Adrenal gland (tissue), 9 donors: ENCODE measurements at regions not wholly inside any gene's neighbourhood (a gene's known extent, or its start where the extent isn't known, plus 50 kb on each side); places are given as distances from the start of the nearest gene placed in this dataset.
"Not testable (repeated sequence)": the region's sequence is repeated elsewhere in the genome, so short reads cannot be mapped to it uniquely, and the experiment has no call there.

Experiments
- DNase-seq, 7 donors: peaks; one replicate each; pipeline ENCODE4 v3.0.0-alpha.2; 2019 to 2020
- H3K27ac ChIP-seq, 5 donors: fragments of 200-600 bp; sonication (generic) in 4 of 5; 1 replicate in 3 of 5; 2 replicates in 2 of 5; pipeline versions ENCODE4 v1.5.1 to v1.8.0; 2016 to 2020; ENCODE audit warnings: mild to moderate bottlenecking in 1 of 5
- H3K27me3 ChIP-seq: fragments of 200-600 bp; 2 replicates; pipeline ENCODE4 v1.8.0; 2021
- H3K36me3 ChIP-seq, 2 donors: fragments of 200-600 bp; replicated peaks in 1 of 2; 1 replicate in 1 of 2; 2 replicates in 1 of 2; pipeline versions ENCODE4 v1.5.1 to v1.8.0; 2018 to 2022
- H3K4me1 ChIP-seq, 2 donors: fragments of 200-600 bp; replicated peaks in 1 of 2; 1 replicate in 1 of 2; 2 replicates in 1 of 2; pipeline versions ENCODE4 v1.5.1 to v1.8.0; 2018 to 2021
- H3K4me3 ChIP-seq, 4 donors: fragments of 200-600 bp; sonication (generic) in 3 of 4; one replicate each; pipeline ENCODE4 v1.5.1; 2016 to 2018
- H3K9me3 ChIP-seq, 3 donors: fragments of 200-600 bp; sonication (generic) in 1 of 3; replicated peaks in 1 of 3; 1 replicate in 2 of 3; 2 replicates in 1 of 3; pipeline versions ENCODE4 v1.5.1 to v1.8.0; 2016 to 2021
- CTCF ChIP-seq, 6 experiments: fragments of 450-650 bp in 4 of 6; fragments of 200-600 bp in 2 of 6; sonication (generic) in 1 of 6; IDR thresholded peaks; 1 replicate in 5 of 6; 2 replicates in 1 of 6; pipeline versions ENCODE4 v1.5.1 to v1.8.0; 2016 to 2021; ENCODE audit warnings: antibody characterized with exemption in 6 of 6, mild to moderate bottlenecking in 2 of 6, moderate library complexity in 1 of 6
- POLR2A ChIP-seq, 2 donors: fragments of 450-650 bp; IDR thresholded peaks; one replicate each; pipeline ENCODE4 v1.6.1; 2017; ENCODE audit warnings: antibody characterized with exemption in 2 of 2, mild to moderate bottlenecking in 2 of 2, moderate library complexity in 1 of 2
- WGBS, 4 donors: extraction: QIAGEN DNeasy Blood & Tissue Kit in 2 of 4; methylation state at CpG; one replicate each; pipeline versions ENCODE4 v1.1.5 to v1.1.7; 2013 to 2017; 5-methylcytosine and 5-hydroxymethylcytosine counted together
- intact Hi-C, 2 donors: fragments of 100-400 bp; cut with DNase I; formaldehyde crosslinking; loops; one replicate each; pipeline versions ENCODE4 v1.14.1 to v1.15.0; 2022 to 2023
- donor health status: healthy with polysubstance abuse.
- donor health status: Bipolar disorder and iron deficiency.
- donor health status: DM: yes; HTN: yes; CAD: no.
- donor health status: DM: no; HTN: no; CAD: no.
- donor health status: DM: no; HTN: no; CAD: no.

- H3K9me3 ChIP-seq, result no peaks in the 10 kb centered on the region
- H3K27me3 ChIP-seq, result no peaks in the 10 kb centered on the region
- H3K4me3 ChIP-seq, result no peak overlapping the region
- TF ChIP-seq CTCF (IDR thresholded peaks at IDR 0.05) (peak in 4 of 6 experiments; percentile 7 to 19 (median 14)), POLR2A (IDR thresholded peaks at IDR 0.05) (no peak)
- no peaks in the 10 kb centered on the region for H3K4me1 ChIP-seq
- H3K36me3 ChIP-seq, result no peaks in the 10 kb centered on the region
- no peak overlapping the region for H3K27ac ChIP-seq
- DNase-seq, result peak in 1 of 7 donors; percentile 4
- intact Hi-C loops, result no loop called here
These were observed 212.0 kb upstream of the CHORDC1 start for GRCh38 chr11:90434858-90435257.

DNA sequence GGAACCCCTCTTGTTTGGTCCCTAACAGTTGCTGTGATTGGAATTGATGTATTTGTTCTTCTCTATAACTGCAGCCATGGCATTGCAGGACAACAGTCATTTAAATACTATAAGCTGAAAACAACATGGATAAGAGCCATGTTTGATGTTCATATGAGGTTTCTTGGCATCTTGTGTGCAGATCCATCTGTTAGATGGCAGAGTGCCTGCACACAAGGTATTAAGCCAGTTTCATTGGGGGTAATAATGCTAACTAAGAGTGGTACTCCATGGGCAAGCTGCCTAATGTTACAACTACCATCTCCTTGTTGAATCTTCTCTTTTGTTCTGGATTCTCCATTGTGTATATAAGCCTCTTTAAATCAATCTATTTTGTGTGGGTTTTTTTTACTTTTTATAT is 206.0 kb upstream of the CHORDC1 start:
- Histone ChIP-seq H3K4me3 (no peak overlapping the region), H3K36me3 (no peaks in the 10 kb centered on the region), H3K4me1 (no peaks in the 10 kb centered on the region), H3K9me3 (no peaks in the 10 kb centered on the region), H3K27me3 (no peaks in the 10 kb centered on the region), H3K27ac (no peak overlapping the region)
- no peak for TF ChIP-seq POLR2A (IDR thresholded peaks at IDR 0.05)
- no peak for TF ChIP-seq CTCF (IDR thresholded peaks at IDR 0.05)
- DNase-seq, result no peak
- intact Hi-C loops, result no loop called here

DNA sequence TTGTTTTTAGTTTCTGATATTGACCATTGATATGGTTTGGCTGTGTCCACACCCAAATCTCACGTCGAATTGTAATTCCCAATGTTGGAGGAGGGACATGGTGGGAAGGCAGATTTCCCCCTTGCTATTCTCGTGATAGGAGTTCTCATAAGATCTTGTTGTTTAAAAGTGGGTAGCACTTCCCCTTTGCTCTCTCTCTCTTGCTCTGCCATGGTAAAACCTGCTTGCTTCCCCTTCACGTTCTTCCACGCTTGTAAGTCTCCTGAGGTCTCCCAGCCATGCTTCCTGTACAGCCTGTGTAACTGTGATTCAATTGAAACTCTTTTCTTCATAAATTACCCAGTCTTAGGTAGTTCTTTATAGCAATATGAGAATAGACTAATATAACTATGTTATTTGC is 203.6 kb upstream of the CHORDC1 start:
- TF ChIP-seq POLR2A (IDR thresholded peaks at IDR 0.05) (no peak), CTCF (IDR thresholded peaks at IDR 0.05) (no peak)
- 77 to 84% (median 78%) methylated on average over 5 of the region's 5 CpGs for WGBS, 4 donors
- intact Hi-C loops, result no loop called here

GRCh38 chr11:90423378-90423777 is 200.5 kb upstream of the CHORDC1 start:
- H3K4me3 ChIP-seq, result no peak overlapping the region

More for the DNA sequence above, 203.6 kb upstream of the CHORDC1 start:
- no peaks in the 10 kb centered on the region for H3K36me3 ChIP-seq
- no peak for DNase-seq
- no peaks in the 10 kb centered on the region for H3K4me1 ChIP-seq
- no peak overlapping the region for H3K4me3 ChIP-seq
- no peaks in the 10 kb centered on the region for H3K9me3 ChIP-seq
- H3K27me3 ChIP-seq, result no peaks in the 10 kb centered on the region
- H3K27ac ChIP-seq, result no peak overlapping the region

GRCh38 chr11:90422787-90423186 is 199.9 kb upstream of the CHORDC1 start:
- H3K27me3 ChIP-seq, H3K4me1 ChIP-seq, H3K4me3 ChIP-seq, H3K9me3 ChIP-seq, H3K27ac ChIP-seq, H3K36me3 ChIP-seq, DNase-seq, intact Hi-C loops: not testable (repeated sequence)
- WGBS, 4 donors, result 71 to 78% (median 77%) methylated on average over 9 of the region's 9 CpGs

More at GRCh38 chr11:90423378-90423777, 200.5 kb upstream of the CHORDC1 start:
- no peak overlapping the region for H3K27ac ChIP-seq
- DNase-seq, result no peak
- no peaks in the 10 kb centered on the region for H3K9me3 ChIP-seq
- no peaks in the 10 kb centered on the region for H3K4me1 ChIP-seq
- no peaks in the 10 kb centered on the region for H3K27me3 ChIP-seq
- no peaks in the 10 kb centered on the region for H3K36me3 ChIP-seq
- intact Hi-C loops, result no loop called here
- TF ChIP-seq POLR2A (IDR thresholded peaks at IDR 0.05), result no peak
- 64 to 96% (median 68%) methylated on average over 1 of the region's 1 CpG for WGBS, 4 donors
